HepG2 (cell line): ENCODE measurements at regions not wholly inside any gene's neighbourhood (a gene's known extent, or its start where the extent isn't known, plus 50 kb on each side); places are given as distances from the start of the nearest gene placed in this dataset.

Experiments
- ATAC-seq: fragments of 200-7000 bp; cut with Tn5 transposase; 3 replicates; pipeline ENCODE4 v1.9.1; 2020; ENCODE audit warnings: mild to moderate bottlenecking, moderate library complexity
- BruUV-seq: library from RNA; stranded (reverse); fragments of 400-500 nt; replicated peaks from 2 replicates; lab custom pipeline; 2021; lab: Mats Ljungman, UMichigan
- CTCF ChIA-PET: fragments of 300-600 bp; formaldehyde crosslinking; extraction: SDS; loops from one replicate; lab custom pipeline; 2021; ENCODE audit warnings: low total read pairs, inconsistent platforms, low intra/inter-chr PET ratio; lab: Yijun Ruan, JAX
- POLR2A ChIA-PET: fragments of 350-600 bp; sonication (Branson Sonifier 250); formaldehyde crosslinking; loops from one replicate; lab custom pipeline; 2020; ENCODE audit warnings: antibody characterized with exemption, inconsistent platforms; lab: Yijun Ruan, JAX
- DNase-seq: peaks from one replicate; pipeline ENCODE4 v3.0.0-alpha.2; 2015; ENCODE audit warnings: low spot score
- FAIRE-seq: peaks from 3 replicates; lab custom pipeline; 2011; peaks lifted over from hg19 to GRCh38; lab: Jason Lieb, UNC
- H2AFZ ChIP-seq: one replicate; pipeline ENCODE4 v1.6.1; 2011; ENCODE audit warnings: low read length, inconsistent platforms
- H3K27ac ChIP-seq: fragments of 300-600 bp; 3 replicates; pipeline ENCODE4 v1.8.0; 2011; ENCODE audit warnings: mixed run types, mild to moderate bottlenecking, mixed read lengths, low read length, inconsistent platforms; ENCODE audit not compliant: insufficient read depth; ENCODE audit errors: extremely low read length
- H3K27me3 ChIP-seq, 2 experiments: fragments of 200-600 bp in 1 of 2; 2 replicates in 1 of 2; 3 replicates in 1 of 2; pipeline versions ENCODE4 v1.6.0 to v1.8.0; 2011; ENCODE audit warnings: low read length in 2 of 2, mild to moderate bottlenecking in 2 of 2, moderate library complexity in 2 of 2, inconsistent platforms in 1 of 2; ENCODE audit not compliant: insufficient read depth in 2 of 2, control insufficient read depth in 1 of 2
- H3K36me3 ChIP-seq, 2 experiments: fragments of 200-600 bp in 1 of 2; replicated peaks in 1 of 2; 2 replicates in 1 of 2; 3 replicates in 1 of 2; pipeline versions ENCODE4 v1.5.1 to v1.8.0; 2011; ENCODE audit warnings: low read length in 2 of 2, inconsistent platforms in 1 of 2; ENCODE audit not compliant: insufficient read depth in 2 of 2, control insufficient read depth in 1 of 2
- H3K4me1 ChIP-seq: 2 replicates; pipeline ENCODE4 v1.5.1; 2012; ENCODE audit warnings: low read length, inconsistent platforms; ENCODE audit not compliant: insufficient read depth
- H3K4me2 ChIP-seq: 2 replicates; pipeline ENCODE4 v1.6.0; 2011; ENCODE audit warnings: low read depth, low read length, inconsistent platforms
- H3K4me3 ChIP-seq, 3 experiments: fragments of 200-600 bp in 1 of 3; sonication (generic), shearing (Covaris generic) in 1 of 3; replicated peaks in 1 of 3; 2 replicates each; pipeline ENCODE4 v1.5.1; 2011 to 2016; ENCODE audit warnings: low read length in 3 of 3, inconsistent platforms in 2 of 3, low read depth in 2 of 3, mild to moderate bottlenecking in 2 of 3, control low read depth in 1 of 3, mixed read lengths in 1 of 3; ENCODE audit not compliant: insufficient read depth in 1 of 3
- H3K79me2 ChIP-seq: one replicate; pipeline ENCODE4 v1.6.1; 2011; ENCODE audit warnings: low read length, inconsistent platforms; ENCODE audit not compliant: insufficient read depth
- H3K9ac ChIP-seq: 2 replicates; pipeline ENCODE4 v1.6.0; 2011; ENCODE audit warnings: mild to moderate bottlenecking, low read depth, low read length, inconsistent platforms; ENCODE audit not compliant: insufficient read depth
- H3K9me3 ChIP-seq: 2 replicates; pipeline ENCODE4 v1.5.1; 2012; ENCODE audit warnings: mild to moderate bottlenecking, low read length
- H4K20me1 ChIP-seq: 2 replicates; pipeline ENCODE4 v1.6.0; 2011; ENCODE audit warnings: inconsistent platforms, mild to moderate bottlenecking, low read length, moderate library complexity; ENCODE audit not compliant: insufficient read depth
- ATF7-NPFF ChIP-seq: sonication (generic); formaldehyde crosslinking; IDR thresholded peaks from 2 replicates; pipeline ENCODE4 v1.8.1; 2023; ENCODE audit warnings: mild to moderate bottlenecking, low read depth, missing genetic modification reagents, moderate library complexity
- DNMT3B ChIP-seq: conservative IDR thresholded peaks from 2 replicates; pipeline ENCODE4 v1.6.1; 2016; ENCODE audit warnings: missing biosample characterization, control low read depth
- DR1 ChIP-seq: sonication (generic); formaldehyde crosslinking; IDR thresholded peaks from 2 replicates; pipeline ENCODE4 v1.8.0; 2021; ENCODE audit warnings: mild to moderate bottlenecking, missing genetic modification reagents, inconsistent platforms
- HDAC1 ChIP-seq: sonication (generic); formaldehyde crosslinking; IDR thresholded peaks from 2 replicates; pipeline ENCODE4 v1.5.1; 2020; ENCODE audit warnings: mild to moderate bottlenecking, missing genetic modification reagents
- HDAC2 ChIP-seq: sonication (generic); formaldehyde crosslinking; IDR thresholded peaks from 2 replicates; pipeline ENCODE4 v1.4.0; 2020; ENCODE audit warnings: missing genetic modification reagents
- MIXL1 ChIP-seq: IDR thresholded peaks from 2 replicates; pipeline ENCODE4 v1.6.1; 2016
- RAD51 ChIP-seq: fragments of 450-650 bp; IDR thresholded peaks from 2 replicates; pipeline ENCODE4 v1.6.1; 2016; ENCODE audit warnings: borderline replicate concordance
- REXO4 ChIP-seq: sonication (generic); formaldehyde crosslinking; IDR thresholded peaks from 2 replicates; pipeline ENCODE4 v1.8.0; 2022; ENCODE audit warnings: missing genetic modification reagents, mild to moderate bottlenecking, borderline replicate concordance
- SIN3B ChIP-seq: fragments of 150-350 bp; IDR thresholded peaks from 2 replicates; pipeline ENCODE4 v1.6.1; 2014; ENCODE audit warnings: low read length
- SP2 ChIP-seq: sonication (generic); formaldehyde crosslinking; IDR thresholded peaks from 2 replicates; pipeline ENCODE4 v1.5.1; 2020; ENCODE audit warnings: mild to moderate bottlenecking, missing genetic modification reagents
- TBX2 ChIP-seq: sonication (generic); formaldehyde crosslinking; IDR thresholded peaks from 2 replicates; pipeline ENCODE4 v1.5.0; 2020; ENCODE audit warnings: missing genetic modification reagents, mild to moderate bottlenecking, borderline replicate concordance
- YEATS4 ChIP-seq: sonication (generic); formaldehyde crosslinking; IDR thresholded peaks from 2 replicates; pipeline ENCODE4 v1.4.0; 2020; ENCODE audit warnings: missing genetic modification reagents, borderline replicate concordance
- ZBTB38 ChIP-seq: sonication (generic); formaldehyde crosslinking; IDR thresholded peaks from 2 replicates; pipeline ENCODE4 v1.5.1; 2020; ENCODE audit warnings: mild to moderate bottlenecking, missing genetic modification reagents
- ZNF264 ChIP-seq: sonication (generic); formaldehyde crosslinking; IDR thresholded peaks from 2 replicates; pipeline ENCODE4 v1.4.0; 2020; ENCODE audit warnings: missing genetic modification reagents
- ZNF674 ChIP-seq: sonication (generic); formaldehyde crosslinking; IDR thresholded peaks from 2 replicates; pipeline ENCODE4 v1.5.0; 2020; ENCODE audit warnings: low read depth, mild to moderate bottlenecking, missing genetic modification reagents
- ZSCAN9 ChIP-seq: IDR thresholded peaks from 2 replicates; pipeline ENCODE4 v1.6.1; 2016; ENCODE audit warnings: borderline replicate concordance
- WGBS: methylation state at CpG from one replicate; pipeline ENCODE4 v1.1.6; 2017; ENCODE audit warnings: low lambda C conversion rate; 5-methylcytosine and 5-hydroxymethylcytosine counted together
- in situ Hi-C: cut with HindIII; loops from 2 replicates; pipeline ENCODE4 v1.10.0; 2017; ENCODE audit warnings: low pct_unique_long_range_greater_than_20kb; ENCODE audit not compliant: extremely low pct_ligation_motif_present
- intact Hi-C: fragments of 100-400 bp; cut with micrococcal nuclease; formaldehyde crosslinking; loops from one replicate; pipeline ENCODE4 v1.10.0; 2022; ENCODE audit not compliant: unreplicated experiment
- TF ChIP-seq, protein P1 (sequence below): sonication (generic); formaldehyde crosslinking; IDR thresholded peaks from 2 replicates; pipeline ENCODE4 v1.4.0; 2020; ENCODE audit warnings: mild to moderate bottlenecking, missing genetic modification reagents
- TF ChIP-seq, protein P2 (sequence below): sonication (generic); formaldehyde crosslinking; IDR thresholded peaks from 2 replicates; pipeline ENCODE4 v1.4.0; 2020; ENCODE audit warnings: missing genetic modification reagents
- TF ChIP-seq, protein P3 (sequence below): sonication (generic); formaldehyde crosslinking; IDR thresholded peaks from 2 replicates; pipeline ENCODE4 v1.5.0; 2020; ENCODE audit warnings: missing genetic modification reagents

DNA sequence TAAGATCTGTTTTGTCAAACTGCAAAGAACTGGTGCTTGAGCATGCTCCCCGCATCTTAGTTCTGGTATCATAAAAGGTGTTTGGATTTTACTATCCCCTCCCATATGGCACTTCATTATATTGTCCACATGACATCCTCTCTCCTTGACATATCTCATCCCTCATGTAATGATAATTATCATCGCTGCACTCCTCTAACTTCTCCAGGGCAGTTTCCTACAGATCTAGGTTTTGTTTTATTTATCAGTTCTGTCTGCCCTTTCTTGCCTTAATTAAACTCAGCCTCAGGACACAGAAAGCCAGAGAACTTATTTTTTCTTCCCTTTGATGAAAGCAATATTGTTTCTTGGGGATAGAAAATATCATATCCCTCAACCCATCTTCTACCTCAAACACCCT is 129.6 kb upstream of the DDX18 start:
- H3K4me1 ChIP-seq, result no peaks in the 10 kb centered on the region
- BruUV-seq, result no TSS peak
- no peaks in the 10 kb centered on the region for H3K79me2 ChIP-seq
- ATAC-seq, result no peak
- no peak overlapping the region for H3K4me3 ChIP-seq
- CTCF ChIA-PET, result no interaction called here
- in situ Hi-C loops (no loop called here), intact Hi-C loops (no loop called here)
- no peaks in the 10 kb centered on the region for H3K36me3 ChIP-seq
- FAIRE-seq, result no peak
- H3K9ac ChIP-seq, result no peak overlapping the region
- H3K4me2 ChIP-seq, result no peak overlapping the region
- no peaks in the 10 kb centered on the region for H3K9me3 ChIP-seq
- no peak for DNase-seq
- H3K27ac ChIP-seq, result no peak overlapping the region
- no peaks in the 10 kb centered on the region for H3K27me3 ChIP-seq
- 3% methylated on average over 2 of the region's 2 CpGs for WGBS
- POLR2A ChIA-PET, result no interaction called here
- H4K20me1 ChIP-seq, result no peaks in the 10 kb centered on the region
- no peak overlapping the region for H2AFZ ChIP-seq
- no peak for TF ChIP-seq ZBTB38 (CRISPR knock-in tag)
- no peak for TF ChIP-seq ZNF674
- no peak for TF ChIP-seq HDAC1 (CRISPR knock-in tag)
- TF ChIP-seq HDAC2 (CRISPR knock-in tag), result no peak
- TF ChIP-seq ZNF264 (CRISPR knock-in tag), result no peak
- TF ChIP-seq ATF7-NPFF, result no peak
- no peak for TF ChIP-seq YEATS4 (CRISPR knock-in tag)
- TF ChIP-seq SIN3B, result no peak
- no peak for TF ChIP-seq TBX2 (CRISPR knock-in tag)
- TF ChIP-seq REXO4 (CRISPR knock-in tag), result no peak
- TF ChIP-seq DNMT3B (CRISPR knock-in tag), result no peak
- no peak for TF ChIP-seq RAD51
- TF ChIP-seq MIXL1 (CRISPR knock-in tag), result no peak
- TF ChIP-seq, protein P1, sequence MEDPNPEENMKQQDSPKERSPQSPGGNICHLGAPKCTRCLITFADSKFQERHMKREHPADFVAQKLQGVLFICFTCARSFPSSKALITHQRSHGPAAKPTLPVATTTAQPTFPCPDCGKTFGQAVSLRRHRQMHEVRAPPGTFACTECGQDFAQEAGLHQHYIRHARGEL (CRISPR knock-in tag), result no peak
- no peak for TF ChIP-seq SP2 (CRISPR knock-in tag)
- TF ChIP-seq, protein P2, sequence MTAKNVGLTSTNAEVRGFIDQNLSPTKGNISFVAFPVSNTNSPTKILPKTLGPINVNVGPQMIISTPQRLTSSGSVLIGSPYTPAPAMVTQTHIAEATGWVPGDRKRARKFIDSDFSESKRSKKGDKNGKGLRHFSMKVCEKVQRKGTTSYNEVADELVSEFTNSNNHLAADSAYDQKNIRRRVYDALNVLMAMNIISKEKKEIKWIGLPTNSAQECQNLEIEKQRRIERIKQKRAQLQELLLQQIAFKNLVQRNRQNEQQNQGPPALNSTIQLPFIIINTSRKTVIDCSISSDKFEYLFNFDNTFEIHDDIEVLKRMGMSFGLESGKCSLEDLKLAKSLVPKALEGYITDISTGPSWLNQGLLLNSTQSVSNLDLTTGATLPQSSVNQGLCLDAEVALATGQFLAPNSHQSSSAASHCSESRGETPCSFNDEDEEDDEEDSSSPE (CRISPR knock-in tag), result no peak
- TF ChIP-seq ZSCAN9 (CRISPR knock-in tag), result no peak
- TF ChIP-seq, protein P3, sequence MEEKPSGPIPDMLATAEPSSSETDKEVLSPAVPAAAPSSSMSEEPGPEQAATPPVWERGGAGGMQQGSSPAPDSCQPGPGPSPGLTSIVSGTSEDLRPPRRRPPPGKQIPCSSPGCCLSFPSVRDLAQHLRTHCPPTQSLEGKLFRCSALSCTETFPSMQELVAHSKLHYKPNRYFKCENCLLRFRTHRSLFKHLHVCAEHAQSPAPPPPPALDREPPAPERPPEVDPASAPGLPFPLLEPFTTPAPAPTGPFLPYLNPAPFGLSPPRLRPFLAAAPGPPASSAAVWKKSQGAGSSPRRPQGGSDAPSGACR (CRISPR knock-in tag), result no peak
- no peak for TF ChIP-seq DR1
